HG03066 (cell line): ENCODE measurements at regions not wholly inside any gene's neighbourhood (a gene's known extent, or its start where the extent isn't known, plus 50 kb on each side); places are given as distances from the start of the nearest gene placed in this dataset.
"Not testable (repeated sequence)": the region's sequence is repeated elsewhere in the genome, so short reads cannot be mapped to it uniquely, and the experiment has no call there.

ENCODE experiments used
- ATAC-seq: cut with Tn5 transposase; IDR thresholded peaks from one replicate; pipeline ENCODE4 v1.9.1; 2021; ENCODE audit warnings: low read depth; ENCODE audit not compliant: unreplicated experiment

- no peak for ATAC-seq
Observed at GRCh38 chr4:180356766-180357165, 1886.4 kb upstream of the TENM3 start.

DNA sequence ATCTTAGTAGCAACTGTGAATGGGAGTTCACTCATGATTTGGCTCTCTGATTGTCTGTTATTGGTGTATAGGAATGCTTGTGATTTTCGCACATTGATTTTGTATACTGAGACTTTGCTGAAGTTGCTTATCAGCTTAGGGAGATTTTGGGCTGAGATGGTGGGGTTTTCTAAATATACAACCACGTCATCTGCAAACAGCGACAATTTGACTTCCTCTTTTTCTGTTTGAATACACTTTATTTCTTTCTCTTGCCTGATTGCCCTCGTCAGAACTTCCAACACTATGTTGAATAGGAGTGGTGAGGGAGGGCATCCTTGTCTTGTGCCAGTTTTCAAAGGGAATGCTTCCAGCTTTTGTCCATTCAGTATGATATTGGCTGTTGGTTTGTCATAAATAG is 1883.1 kb upstream of the TENM3 start:
- not testable (repeated sequence) for ATAC-seq

GRCh38 chr4:180363815-180364214 is 1879.4 kb upstream of the TENM3 start:
- no peak for ATAC-seq

- no peak for ATAC-seq
Observed at GRCh38 chr4:180372691-180373090, 1870.5 kb upstream of the TENM3 start.

GRCh38 chr4:180377741-180378140 is 1865.5 kb upstream of the TENM3 start:
- ATAC-seq, result no peak

DNA sequence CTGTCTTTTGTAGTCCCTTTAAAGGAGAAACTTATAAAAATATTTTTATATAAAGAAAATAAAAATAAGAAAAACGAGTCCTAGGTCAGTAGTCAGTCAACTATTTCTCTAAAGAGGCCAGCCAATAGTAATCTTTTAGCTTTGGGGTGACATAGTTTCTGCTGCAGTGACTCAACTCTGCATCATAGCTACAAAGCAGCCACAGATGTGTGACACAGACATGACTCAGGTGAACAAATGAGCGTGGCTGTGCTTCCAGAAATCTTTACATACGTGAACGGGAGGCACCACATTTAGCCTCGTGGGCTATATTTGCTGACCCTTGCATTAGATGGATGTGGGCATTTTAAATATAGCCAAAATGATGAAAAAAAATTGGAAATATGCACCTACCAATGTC is 1862.5 kb upstream of the TENM3 start:
- no peak for ATAC-seq

DNA sequence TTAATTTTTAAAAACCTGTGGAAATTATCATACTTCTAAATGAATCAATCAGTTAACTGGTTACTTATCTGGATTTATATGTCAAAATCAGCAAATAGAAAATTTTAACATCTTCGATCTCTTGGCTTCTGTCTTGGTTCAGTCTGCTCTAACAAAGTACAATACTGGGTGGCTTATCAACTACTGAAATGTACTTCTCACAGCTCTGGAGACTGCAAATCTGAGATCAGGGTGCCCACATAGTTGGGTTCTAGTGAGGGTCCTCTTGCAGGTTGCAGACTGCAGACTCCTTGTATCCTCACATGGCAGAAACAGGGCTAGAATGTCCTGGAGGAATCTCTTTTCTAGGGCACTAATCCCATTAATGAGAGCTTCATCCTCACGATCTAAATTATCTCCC is 1851.6 kb upstream of the TENM3 start:
- no peak for ATAC-seq

GRCh38 chr4:180394312-180394711 is 1848.9 kb upstream of the TENM3 start:
- no peak for ATAC-seq

DNA sequence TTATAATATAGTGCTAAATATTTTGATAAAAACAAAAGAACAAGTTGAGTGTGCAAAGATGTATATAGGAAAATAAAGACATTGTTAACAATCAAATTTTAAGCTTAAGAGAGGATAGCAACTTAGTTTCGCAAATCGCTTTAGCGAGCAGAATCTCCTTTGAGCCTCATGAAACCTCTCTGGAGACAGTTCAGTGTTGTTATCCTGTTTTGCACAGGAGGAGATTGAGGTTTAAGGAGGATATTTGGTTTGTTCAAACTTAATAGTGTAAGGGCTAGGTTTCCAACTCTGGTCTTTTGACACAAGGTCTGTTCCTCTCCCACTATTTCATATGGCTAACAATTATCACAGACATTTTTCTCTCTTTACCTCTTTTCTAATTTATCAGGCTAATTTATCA is 1848.5 kb upstream of the TENM3 start:
- ATAC-seq, result no peak

DNA sequence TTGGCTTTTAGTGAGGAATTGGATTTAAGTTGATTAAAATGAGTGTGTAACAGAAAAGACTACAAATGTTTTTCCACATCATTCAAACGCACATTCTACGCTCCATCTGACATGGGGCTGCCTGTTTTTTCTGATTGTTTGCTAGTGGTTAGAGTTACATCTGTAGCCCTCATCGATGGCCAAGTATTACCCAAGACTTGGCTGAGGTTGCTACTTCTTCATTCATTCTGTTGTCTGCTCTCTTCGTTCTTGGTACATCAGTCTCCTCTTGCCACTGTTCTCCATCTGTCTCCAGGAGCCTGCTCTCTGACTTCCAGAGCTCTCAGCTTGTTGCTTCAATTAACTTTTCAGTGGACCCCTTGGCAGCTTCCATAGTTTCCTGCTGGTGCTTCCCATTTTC is 1844.6 kb upstream of the TENM3 start:
- ATAC-seq, result no peak

DNA sequence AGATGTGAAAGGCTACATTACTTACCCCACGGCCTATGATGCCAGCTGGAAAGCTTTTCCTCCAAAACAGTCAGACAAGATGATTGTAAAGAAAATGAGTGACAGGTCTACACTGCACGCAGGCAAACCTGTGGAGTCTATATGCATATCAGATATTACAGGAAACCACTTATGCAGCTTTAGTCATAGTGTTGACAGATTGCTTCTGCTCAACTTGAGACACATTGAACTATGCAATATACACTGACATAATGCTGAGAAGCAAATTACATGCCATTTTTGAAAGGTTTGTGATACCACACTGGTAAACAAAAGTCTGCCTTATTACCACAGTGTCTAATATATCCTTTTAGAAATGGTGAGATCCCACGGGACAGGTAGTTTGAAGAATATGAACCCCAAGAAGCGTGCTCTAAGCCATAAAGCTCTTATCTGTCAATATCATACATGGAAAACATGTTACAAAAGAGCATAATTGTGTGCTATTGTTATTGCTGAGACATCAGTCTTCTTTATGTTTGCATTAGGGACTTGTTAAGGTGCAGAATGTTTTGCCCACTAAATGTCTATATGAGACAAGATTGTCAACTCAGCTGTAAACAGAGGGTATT is 1835.8 kb upstream of the TENM3 start:
- ATAC-seq, result no peak

DNA sequence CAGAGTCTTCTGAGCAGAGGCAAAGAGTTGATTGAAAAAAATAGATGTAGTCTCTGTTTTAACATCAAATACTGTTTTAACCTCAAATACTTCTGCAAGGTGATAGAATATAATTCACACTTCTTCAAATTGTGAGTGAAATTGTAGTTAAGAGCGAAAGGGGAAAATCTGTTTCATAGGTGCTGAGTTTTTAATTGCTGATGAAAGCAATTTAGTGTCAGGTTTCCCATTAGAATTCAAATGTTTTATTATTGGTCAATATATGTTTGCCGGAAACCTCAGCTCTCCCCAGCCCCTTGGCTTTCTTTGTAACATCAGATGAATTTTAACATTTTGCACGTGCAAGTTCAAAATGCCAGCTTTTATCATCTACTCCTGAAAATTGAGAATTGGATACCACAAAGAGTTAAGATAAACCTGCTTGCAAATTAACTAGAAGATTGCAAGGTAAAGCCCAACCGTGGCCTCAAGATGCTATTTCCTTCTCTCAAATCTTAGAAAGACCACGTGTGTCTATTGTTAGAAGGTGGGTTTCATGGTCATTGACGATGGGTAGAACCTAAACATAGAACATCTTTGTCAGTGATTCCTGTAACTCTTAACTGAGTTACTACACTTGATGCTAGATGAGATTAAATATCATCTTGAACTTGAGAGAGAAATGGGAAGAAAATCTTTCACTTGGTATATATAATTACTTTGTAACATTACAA is 1824.2 kb upstream of the TENM3 start:
- no peak for ATAC-seq

GRCh38 chr4:180422989-180423711 is 1820.1 kb upstream of the TENM3 start:
- ATAC-seq, result no peak

GRCh38 chr4:180423712-180424057 is 1819.5 kb upstream of the TENM3 start:
- no peak for ATAC-seq

DNA sequence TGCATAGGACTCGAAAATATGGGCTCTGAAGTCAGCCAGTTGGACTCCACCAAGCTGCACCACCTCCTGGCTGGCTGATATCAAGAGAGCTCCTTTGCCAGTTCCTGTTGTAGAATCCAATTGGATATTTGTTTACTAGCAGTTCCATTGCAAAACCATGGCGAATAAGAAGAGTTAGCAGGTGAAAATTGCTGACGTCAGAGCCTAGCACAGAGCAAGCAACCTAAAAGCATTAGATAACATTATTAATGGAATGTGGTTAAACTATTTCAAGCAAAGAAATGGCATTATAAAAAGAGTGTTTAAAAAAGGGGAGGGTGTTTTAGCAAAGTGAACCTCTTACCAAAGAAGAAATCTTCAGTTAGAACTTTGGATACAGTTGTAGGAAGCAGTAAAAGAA is 1816.3 kb upstream of the TENM3 start:
- no peak for ATAC-seq

DNA sequence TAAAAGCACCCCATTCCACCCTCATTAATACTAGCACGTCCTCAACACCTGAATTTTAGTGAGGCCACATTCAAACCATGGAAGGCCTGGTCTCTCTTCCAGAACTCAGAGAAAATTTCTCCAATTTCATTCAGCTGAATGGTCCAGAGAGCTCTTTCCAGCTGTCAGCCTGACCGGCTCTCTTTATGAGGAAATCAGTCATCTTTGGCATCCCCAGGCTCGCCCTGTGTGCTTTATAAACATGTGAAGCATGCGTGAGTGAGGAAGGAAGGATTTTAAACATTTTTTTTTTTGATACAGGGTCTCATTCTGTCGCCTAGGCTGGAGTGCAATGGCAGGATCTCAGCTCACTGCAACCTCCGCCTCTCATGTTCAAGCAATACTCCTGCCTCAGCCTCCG is 1812.9 kb upstream of the TENM3 start:
- no peak for ATAC-seq

DNA sequence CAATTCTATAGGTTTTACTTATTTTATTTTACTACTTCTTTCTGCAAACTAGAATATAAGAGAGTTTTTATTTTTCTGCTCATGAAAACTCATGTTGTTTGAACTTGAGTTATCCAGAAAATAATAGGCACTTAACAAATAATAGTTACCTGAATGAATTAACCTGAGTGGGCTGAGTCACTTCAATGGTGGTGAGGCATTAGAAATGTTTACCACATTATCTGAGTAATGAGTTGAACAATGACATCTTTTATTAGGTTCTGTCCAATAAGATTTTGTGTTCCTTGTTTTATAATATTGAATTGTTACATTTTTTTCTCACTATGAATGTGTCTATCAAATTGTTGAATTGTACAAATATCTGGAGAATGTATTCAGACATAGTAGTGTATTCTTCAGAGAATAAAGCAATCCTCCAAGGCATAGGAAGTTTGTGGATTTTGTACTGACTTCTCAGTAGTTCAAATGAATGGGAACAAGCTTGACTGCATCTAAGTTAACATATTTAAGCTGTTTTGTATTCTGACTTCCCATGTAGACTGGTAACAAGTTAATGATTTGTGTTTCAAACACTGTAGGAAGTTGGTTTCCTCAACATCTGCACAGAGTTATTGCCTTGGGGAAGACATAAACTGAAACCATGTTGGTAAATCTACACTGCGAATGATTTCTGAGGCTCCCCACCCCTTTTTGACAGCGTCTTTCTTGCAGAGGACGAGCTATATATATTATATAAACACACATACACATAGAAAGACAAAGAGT is 1808.9 kb upstream of the TENM3 start:
- peak; percentile 88 for ATAC-seq

- ATAC-seq, result no peak
Observed at GRCh38 chr4:180436361-180436760, 1806.8 kb upstream of the TENM3 start.

DNA sequence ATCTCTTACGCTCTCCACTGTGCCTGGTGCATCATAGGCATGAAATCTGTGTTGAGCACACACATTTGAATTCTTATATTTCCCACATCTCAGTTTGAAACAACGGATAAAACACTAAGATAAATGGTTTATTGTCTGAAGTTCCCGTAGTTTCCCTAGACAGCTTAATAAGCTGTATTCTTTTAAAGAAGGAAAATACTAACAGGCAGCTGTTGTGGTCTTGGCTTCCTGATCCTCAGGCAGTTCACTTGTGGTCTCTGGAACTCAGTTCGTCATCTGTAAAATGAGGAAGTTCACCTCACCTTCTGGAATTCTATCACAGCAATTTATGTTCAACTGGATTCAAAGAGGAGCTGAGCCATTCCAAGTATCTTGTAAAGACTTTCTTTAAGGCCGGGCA is 1805.6 kb upstream of the TENM3 start:
- ATAC-seq, result no peak

- ATAC-seq, result no peak
Observed at GRCh38 chr4:180448306-180448705, 1794.9 kb upstream of the TENM3 start.

GRCh38 chr4:180449395-180449956 is 1793.7 kb upstream of the TENM3 start:
- no peak for ATAC-seq
